ENCODE measurements at regions not wholly inside any gene's neighbourhood (a gene's known extent, or its start where the extent isn't known, plus 50 kb on each side); places are given as distances from the start of the nearest gene placed in this dataset.
"Not testable (repeated sequence)": the region's sequence is repeated elsewhere in the genome, so short reads cannot be mapped to it uniquely, and the experiment has no call there.

DNA sequence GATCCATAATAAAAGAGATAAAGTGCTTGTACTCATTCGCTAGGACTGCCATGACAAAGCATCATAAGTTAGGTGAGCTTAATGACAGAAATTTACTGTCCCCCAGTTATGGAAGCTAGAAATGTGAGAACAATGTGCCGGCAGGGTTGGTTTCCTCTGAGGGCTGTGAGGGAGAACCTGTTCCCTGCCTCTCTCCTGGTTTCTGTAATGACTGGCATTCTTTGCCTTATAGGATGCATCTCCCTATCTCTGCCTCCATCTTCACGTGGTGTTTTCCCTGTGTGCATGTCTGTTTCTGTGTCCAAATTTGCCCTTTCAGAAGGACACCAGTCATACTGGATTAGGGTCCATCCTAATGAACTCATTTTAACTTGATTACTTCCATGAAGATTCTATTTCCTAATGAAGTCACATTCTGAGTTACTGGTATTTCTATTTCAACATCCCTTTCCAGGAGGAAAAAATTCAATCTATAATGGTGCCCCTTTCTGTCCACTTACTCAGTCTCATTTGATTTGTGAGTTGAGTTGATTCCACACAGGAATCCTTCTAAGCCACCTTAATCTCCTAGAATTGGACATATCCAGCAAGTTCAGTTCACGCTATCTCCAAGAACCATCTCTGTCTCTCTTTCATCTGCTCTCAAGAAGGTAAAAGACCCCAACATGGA is 71.2 kb upstream of the LIPC start:
- no peak overlapping the region for H3K27ac Mint-ChIP-seq
- intact Hi-C loops (cut with micrococcal nuclease), result no loop called here
- ChIA-PET POLR2A (interaction anchor here (1.0 kb wide), 1 partner anchor 50 kb away, joined by 3 read pairs; no protein-coding TSS in a partner anchor), CTCF (interaction anchor here (0.7 to 1.5 kb wide), 2 partner anchors 24 to 410 kb away, joined by 3 read pairs; partner anchors contain the start of gene MINDY2)
- H3K27me3 Mint-ChIP-seq, result no peaks in the 10 kb centered on the region
- peaks cover 4% of the 10 kb centered on the region for H3K9me3 Mint-ChIP-seq
- TF ChIP-seq, protein P1, sequence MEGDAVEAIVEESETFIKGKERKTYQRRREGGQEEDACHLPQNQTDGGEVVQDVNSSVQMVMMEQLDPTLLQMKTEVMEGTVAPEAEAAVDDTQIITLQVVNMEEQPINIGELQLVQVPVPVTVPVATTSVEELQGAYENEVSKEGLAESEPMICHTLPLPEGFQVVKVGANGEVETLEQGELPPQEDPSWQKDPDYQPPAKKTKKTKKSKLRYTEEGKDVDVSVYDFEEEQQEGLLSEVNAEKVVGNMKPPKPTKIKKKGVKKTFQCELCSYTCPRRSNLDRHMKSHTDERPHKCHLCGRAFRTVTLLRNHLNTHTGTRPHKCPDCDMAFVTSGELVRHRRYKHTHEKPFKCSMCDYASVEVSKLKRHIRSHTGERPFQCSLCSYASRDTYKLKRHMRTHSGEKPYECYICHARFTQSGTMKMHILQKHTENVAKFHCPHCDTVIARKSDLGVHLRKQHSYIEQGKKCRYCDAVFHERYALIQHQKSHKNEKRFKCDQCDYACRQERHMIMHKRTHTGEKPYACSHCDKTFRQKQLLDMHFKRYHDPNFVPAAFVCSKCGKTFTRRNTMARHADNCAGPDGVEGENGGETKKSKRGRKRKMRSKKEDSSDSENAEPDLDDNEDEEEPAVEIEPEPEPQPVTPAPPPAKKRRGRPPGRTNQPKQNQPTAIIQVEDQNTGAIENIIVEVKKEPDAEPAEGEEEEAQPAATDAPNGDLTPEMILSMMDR (IDR thresholded peaks at IDR 0.05), result no peak
- no peak overlapping the region for H3K4me3 Mint-ChIP-seq
- H3K36me3 Mint-ChIP-seq (ENCODE audit: low read depth), result peaks cover 1% of the 10 kb centered on the region
- H3K4me1 Mint-ChIP-seq (ENCODE audit: low read depth), result peaks cover 48% of the 10 kb centered on the region
- DNase-seq (no peak), ATAC-seq (no peak)

- no peaks in the 10 kb centered on the region for H3K27me3 Mint-ChIP-seq
- peaks cover 40% of the 10 kb centered on the region for H3K4me1 Mint-ChIP-seq (ENCODE audit: low read depth)
- H3K27ac Mint-ChIP-seq, result no peak overlapping the region
- H3K9me3 Mint-ChIP-seq, result peaks cover 4% of the 10 kb centered on the region
- H3K4me3 Mint-ChIP-seq, result no peak overlapping the region
- ChIA-PET CTCF (interaction anchor here (0.7 kb wide), 1 partner anchor 23 kb away, joined by 3 read pairs; no protein-coding TSS in a partner anchor), POLR2A (no interaction called here)
- intact Hi-C loops (cut with micrococcal nuclease), result no loop called here
- TF ChIP-seq, protein P1 (IDR thresholded peaks at IDR 0.05), result no peak
- ATAC-seq, result no peak
- peaks cover 3% of the 10 kb centered on the region for H3K36me3 Mint-ChIP-seq (ENCODE audit: low read depth)
- DNase-seq, result no peak
Measured at GRCh38 chr15:58361273-58361759, 70.5 kb upstream of the LIPC start.

- POLR2A ChIA-PET, result no interaction called here
- H3K9me3 Mint-ChIP-seq, result peaks cover 4% of the 10 kb centered on the region
Measured at GRCh38 chr15:58362262-58362922, 69.4 kb upstream of the LIPC start.

DNA sequence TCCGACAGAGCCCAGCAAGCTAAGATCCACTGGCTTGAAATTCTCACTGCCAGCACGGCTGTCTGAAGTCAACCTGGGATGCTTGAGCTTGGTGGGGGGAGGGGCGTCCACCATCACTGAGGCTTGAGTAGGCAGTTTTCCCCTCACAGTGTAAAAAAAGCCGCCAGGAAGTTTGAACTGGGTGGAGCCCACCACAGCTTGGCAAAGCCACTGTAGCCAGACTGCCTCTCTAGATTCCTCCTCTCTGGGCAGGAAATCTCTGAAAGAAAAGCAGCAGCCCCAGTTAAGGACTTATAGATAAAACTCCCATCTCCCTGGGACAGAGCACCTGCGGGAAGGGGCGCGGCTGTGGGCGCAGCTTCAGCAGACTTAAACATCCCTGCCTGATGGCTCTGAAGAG is 68.7 kb upstream of the LIPC start:
- POLR2A ChIA-PET; H3K27me3 Mint-ChIP-seq; intact Hi-C loops (cut with micrococcal nuclease); H3K27ac Mint-ChIP-seq; H3K36me3 Mint-ChIP-seq (ENCODE audit: low read depth); H3K4me3 Mint-ChIP-seq; H3K9me3 Mint-ChIP-seq; ATAC-seq: not testable (repeated sequence)
- peak; percentile 34 for DNase-seq
- peaks cover 26% of the 10 kb centered on the region for H3K4me1 Mint-ChIP-seq (ENCODE audit: low read depth)
- CTCF ChIA-PET, result interaction anchor here (1.0 kb wide), 1 partner anchor 12 kb away, joined by 5 read pairs; no protein-coding TSS in a partner anchor

More at GRCh38 chr15:58362262-58362922, 69.4 kb upstream of the LIPC start:
- intact Hi-C loops (cut with micrococcal nuclease), result no loop called here
- Mint-ChIP-seq H3K27me3 (no peaks in the 10 kb centered on the region), H3K4me1 (ENCODE audit: low read depth) (peaks cover 33% of the 10 kb centered on the region), H3K36me3 (ENCODE audit: low read depth) (peaks cover 3% of the 10 kb centered on the region), H3K27ac (no peak overlapping the region), H3K4me3 (no peak overlapping the region)
- TF ChIP-seq, protein P1 (IDR thresholded peaks at IDR 0.05), result no peak
- ATAC-seq (no peak), DNase-seq (no peak)
- CTCF ChIA-PET, result interaction anchor here (1.0 kb wide), 1 partner anchor 13 kb away, joined by 5 read pairs; no protein-coding TSS in a partner anchor

DNA sequence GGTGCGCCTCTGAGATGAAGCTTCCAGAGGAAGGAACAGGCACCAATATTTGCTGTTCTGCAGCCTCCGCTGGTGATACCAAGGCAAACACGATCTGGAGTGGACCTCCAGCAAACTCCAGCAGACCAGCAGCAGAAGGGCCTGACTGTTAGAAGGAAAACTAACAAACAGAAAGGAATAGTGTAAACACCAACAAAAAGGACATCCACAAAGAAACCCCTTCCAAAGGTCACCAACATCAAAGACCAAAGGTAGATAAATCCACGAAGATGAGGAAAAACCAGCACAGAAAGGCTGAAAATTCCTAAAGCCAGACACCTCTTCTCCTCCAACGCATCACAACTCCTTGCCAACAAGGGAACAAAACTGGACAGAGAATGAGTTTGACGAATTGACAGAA is 68.1 kb upstream of the LIPC start:
- H3K27ac Mint-ChIP-seq; intact Hi-C loops (cut with micrococcal nuclease); ATAC-seq; H3K27me3 Mint-ChIP-seq; DNase-seq; H3K4me3 Mint-ChIP-seq; CTCF ChIA-PET; H3K9me3 Mint-ChIP-seq; H3K36me3 Mint-ChIP-seq (ENCODE audit: low read depth); POLR2A ChIA-PET: not testable (repeated sequence)
- H3K4me1 Mint-ChIP-seq (ENCODE audit: low read depth), result peaks cover 20% of the 10 kb centered on the region

DNA sequence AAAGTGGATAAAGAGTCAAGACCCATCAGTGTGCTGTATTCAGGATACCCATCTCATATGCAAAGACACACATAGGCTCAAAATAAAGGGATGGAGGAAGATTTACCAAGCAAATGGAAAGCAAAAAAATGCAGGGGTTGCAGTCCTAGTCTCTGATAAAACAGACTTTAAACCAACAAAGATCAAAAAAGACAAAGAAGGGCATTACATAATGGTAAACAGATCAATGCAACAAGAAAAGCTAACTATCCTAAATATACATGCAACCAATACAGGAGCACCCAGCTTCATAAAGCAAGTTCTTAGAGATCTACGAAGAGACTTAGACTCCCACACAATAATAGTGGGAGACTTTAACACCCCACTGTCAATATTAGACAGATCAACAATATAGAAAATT is 66.7 kb upstream of the LIPC start:
- H3K27me3 Mint-ChIP-seq; intact Hi-C loops (cut with micrococcal nuclease); ATAC-seq; H3K4me3 Mint-ChIP-seq; CTCF ChIA-PET; H3K36me3 Mint-ChIP-seq (ENCODE audit: low read depth); H3K9me3 Mint-ChIP-seq; H3K27ac Mint-ChIP-seq; DNase-seq: not testable (repeated sequence)
- POLR2A ChIA-PET, result interaction anchor here (0.6 kb wide), 1 partner anchor 271 kb away, joined by 3 read pairs; no protein-coding TSS in a partner anchor
- H3K4me1 Mint-ChIP-seq (ENCODE audit: low read depth), result peaks cover 22% of the 10 kb centered on the region
